ENCODE measurements at regions not wholly inside any gene's neighbourhood (a gene's known extent, or its start where the extent isn't known, plus 50 kb on each side); places are given as distances from the start of the nearest gene placed in this dataset.

DNA sequence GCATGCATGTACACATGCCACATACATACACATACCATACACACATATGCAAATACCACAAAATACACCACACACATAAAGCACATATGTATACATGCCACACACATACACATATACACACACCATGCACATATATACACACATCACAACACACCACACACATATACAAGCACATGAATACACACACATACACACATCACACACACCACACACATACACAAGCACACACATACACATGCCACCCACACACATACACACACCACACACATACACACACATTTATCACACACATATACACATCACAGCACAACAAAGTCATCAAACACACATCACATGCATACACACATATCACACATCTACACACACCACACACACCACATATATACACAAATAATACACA, 1108.5 kb downstream of the GALC start:
- H2AFZ ChIP-seq (ENCODE audit: low read depth) = no peak overlapping the region
- H3K27ac ChIP-seq = no peak overlapping the region
- no peak overlapping the region for H3K9ac ChIP-seq
- no peaks in the 10 kb centered on the region for H3K36me3 ChIP-seq (ENCODE audit: insufficient read depth)
- TF ChIP-seq, protein P1, sequence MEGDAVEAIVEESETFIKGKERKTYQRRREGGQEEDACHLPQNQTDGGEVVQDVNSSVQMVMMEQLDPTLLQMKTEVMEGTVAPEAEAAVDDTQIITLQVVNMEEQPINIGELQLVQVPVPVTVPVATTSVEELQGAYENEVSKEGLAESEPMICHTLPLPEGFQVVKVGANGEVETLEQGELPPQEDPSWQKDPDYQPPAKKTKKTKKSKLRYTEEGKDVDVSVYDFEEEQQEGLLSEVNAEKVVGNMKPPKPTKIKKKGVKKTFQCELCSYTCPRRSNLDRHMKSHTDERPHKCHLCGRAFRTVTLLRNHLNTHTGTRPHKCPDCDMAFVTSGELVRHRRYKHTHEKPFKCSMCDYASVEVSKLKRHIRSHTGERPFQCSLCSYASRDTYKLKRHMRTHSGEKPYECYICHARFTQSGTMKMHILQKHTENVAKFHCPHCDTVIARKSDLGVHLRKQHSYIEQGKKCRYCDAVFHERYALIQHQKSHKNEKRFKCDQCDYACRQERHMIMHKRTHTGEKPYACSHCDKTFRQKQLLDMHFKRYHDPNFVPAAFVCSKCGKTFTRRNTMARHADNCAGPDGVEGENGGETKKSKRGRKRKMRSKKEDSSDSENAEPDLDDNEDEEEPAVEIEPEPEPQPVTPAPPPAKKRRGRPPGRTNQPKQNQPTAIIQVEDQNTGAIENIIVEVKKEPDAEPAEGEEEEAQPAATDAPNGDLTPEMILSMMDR (conservative IDR thresholded peaks at IDR 0.05; ENCODE audit: low read depth, low read length) = no peak
- H3K79me2 ChIP-seq (ENCODE audit: insufficient read depth, low read depth) = no peaks in the 10 kb centered on the region
- no peak overlapping the region for H3K4me3 ChIP-seq (IDR thresholded peaks at IDR 0.05; ENCODE audit: insufficient read depth, low read depth, low read length)
- no peak overlapping the region for H3K4me2 ChIP-seq
- H3K4me1 ChIP-seq (ENCODE audit: low read depth, poor library complexity, severe bottlenecking) = no peaks in the 10 kb centered on the region
- no peaks in the 10 kb centered on the region for H4K20me1 ChIP-seq (ENCODE audit: insufficient read depth)
- no peaks in the 10 kb centered on the region for H3K27me3 ChIP-seq (ENCODE audit: insufficient read depth, low read depth)

DNA sequence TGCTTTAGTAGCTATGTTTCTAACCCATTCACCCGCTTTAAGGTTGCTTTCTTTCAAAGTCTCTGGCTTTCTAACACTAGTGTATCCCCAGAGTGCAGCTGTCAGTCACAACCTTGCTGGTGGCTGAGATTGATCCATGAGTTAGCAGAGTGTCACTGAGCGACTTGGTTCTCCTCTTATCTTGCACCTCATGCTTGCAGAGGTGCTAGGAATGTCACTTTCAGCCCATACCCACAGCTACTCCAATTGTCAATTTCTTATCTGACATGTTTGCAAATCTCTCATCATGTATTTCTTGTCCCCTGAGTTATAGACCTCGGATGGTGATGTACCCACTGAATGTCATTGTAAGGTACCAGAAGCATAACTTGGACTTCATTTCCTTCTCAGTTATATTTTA, 1110.2 kb downstream of the GALC start:
- no peaks in the 10 kb centered on the region for H3K36me3 ChIP-seq (ENCODE audit: insufficient read depth)
- no peaks in the 10 kb centered on the region for H3K4me1 ChIP-seq (ENCODE audit: low read depth, poor library complexity, severe bottlenecking)
- TF ChIP-seq, protein P1 (conservative IDR thresholded peaks at IDR 0.05; ENCODE audit: low read depth, low read length) = no peak
- no peak overlapping the region for H2AFZ ChIP-seq (ENCODE audit: low read depth)
- H3K79me2 ChIP-seq (ENCODE audit: insufficient read depth, low read depth) = no peaks in the 10 kb centered on the region
- no peak overlapping the region for H3K4me2 ChIP-seq
- no peak overlapping the region for H3K9ac ChIP-seq
- no peaks in the 10 kb centered on the region for H4K20me1 ChIP-seq (ENCODE audit: insufficient read depth)
- no peak overlapping the region for H3K4me3 ChIP-seq (IDR thresholded peaks at IDR 0.05; ENCODE audit: insufficient read depth, low read depth, low read length)
- H3K27me3 ChIP-seq (ENCODE audit: insufficient read depth, low read depth) = no peaks in the 10 kb centered on the region
- no peak overlapping the region for H3K27ac ChIP-seq

DNA sequence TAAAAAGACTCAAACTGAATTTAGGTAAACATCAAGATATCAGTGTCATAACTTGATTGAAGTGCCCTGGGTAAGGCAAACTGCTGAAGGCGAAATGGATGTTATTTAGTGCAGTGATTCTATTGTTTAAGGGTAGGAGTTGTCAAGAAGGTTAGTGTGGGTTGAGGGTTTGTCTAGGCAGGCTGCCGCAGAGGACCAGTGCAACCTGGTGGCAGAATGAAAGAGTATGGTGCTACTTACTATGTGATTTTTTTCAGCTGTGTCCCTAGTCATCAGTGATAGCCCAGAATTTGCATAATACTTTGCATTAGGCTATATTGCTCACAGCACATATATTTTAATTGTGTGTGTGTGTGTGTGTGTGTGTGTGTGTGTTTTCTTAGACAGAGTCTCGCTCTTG, 1127.0 kb downstream of the GALC start:
- Histone ChIP-seq H3K79me2 (ENCODE audit: insufficient read depth, low read depth) (no peaks in the 10 kb centered on the region), H3K4me1 (ENCODE audit: low read depth, poor library complexity, severe bottlenecking) (no peaks in the 10 kb centered on the region), H4K20me1 (ENCODE audit: insufficient read depth) (no peaks in the 10 kb centered on the region), H2AFZ (ENCODE audit: low read depth) (no peak overlapping the region), H3K4me3 (IDR thresholded peaks at IDR 0.05; ENCODE audit: insufficient read depth, low read depth, low read length) (no peak overlapping the region), H3K9ac (no peak overlapping the region), H3K27ac (no peak overlapping the region), H3K4me2 (no peak overlapping the region), H3K27me3 (ENCODE audit: insufficient read depth, low read depth) (no peaks in the 10 kb centered on the region), H3K36me3 (ENCODE audit: insufficient read depth) (no peaks in the 10 kb centered on the region)
- TF ChIP-seq, protein P1 (conservative IDR thresholded peaks at IDR 0.05; ENCODE audit: low read depth, low read length) = no peak

DNA sequence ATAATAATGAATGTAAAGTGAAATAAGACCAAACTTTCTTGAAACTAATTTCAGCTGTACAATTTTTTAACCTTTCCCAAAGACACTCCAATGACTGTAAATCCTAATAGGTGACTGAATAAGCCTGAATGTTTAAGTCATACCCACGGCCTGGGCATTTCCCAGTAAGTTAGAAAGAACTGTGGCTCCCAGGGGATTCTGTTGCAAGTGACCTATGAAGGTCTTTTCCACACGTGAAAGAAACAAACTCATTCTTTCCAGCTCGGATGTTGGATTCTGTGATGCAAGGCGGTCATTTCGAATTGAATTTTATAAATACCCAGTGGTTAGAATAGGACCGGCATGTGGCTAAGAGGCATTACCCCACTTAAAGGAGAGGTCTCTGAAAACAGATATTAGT, 1134.4 kb downstream of the GALC start:
- Histone ChIP-seq H3K36me3 (ENCODE audit: insufficient read depth) (no peaks in the 10 kb centered on the region), H3K4me3 (IDR thresholded peaks at IDR 0.05; ENCODE audit: insufficient read depth, low read depth, low read length) (no peak overlapping the region), H2AFZ (ENCODE audit: low read depth) (no peak overlapping the region), H3K27me3 (ENCODE audit: insufficient read depth, low read depth) (no peaks in the 10 kb centered on the region), H3K4me1 (ENCODE audit: low read depth, poor library complexity, severe bottlenecking) (no peaks in the 10 kb centered on the region), H3K79me2 (ENCODE audit: insufficient read depth, low read depth) (no peaks in the 10 kb centered on the region), H3K4me2 (no peak overlapping the region), H3K9ac (no peak overlapping the region), H3K27ac (no peak overlapping the region), H4K20me1 (ENCODE audit: insufficient read depth) (no peaks in the 10 kb centered on the region)
- TF ChIP-seq, protein P1 (conservative IDR thresholded peaks at IDR 0.05; ENCODE audit: low read depth, low read length) = no peak

DNA sequence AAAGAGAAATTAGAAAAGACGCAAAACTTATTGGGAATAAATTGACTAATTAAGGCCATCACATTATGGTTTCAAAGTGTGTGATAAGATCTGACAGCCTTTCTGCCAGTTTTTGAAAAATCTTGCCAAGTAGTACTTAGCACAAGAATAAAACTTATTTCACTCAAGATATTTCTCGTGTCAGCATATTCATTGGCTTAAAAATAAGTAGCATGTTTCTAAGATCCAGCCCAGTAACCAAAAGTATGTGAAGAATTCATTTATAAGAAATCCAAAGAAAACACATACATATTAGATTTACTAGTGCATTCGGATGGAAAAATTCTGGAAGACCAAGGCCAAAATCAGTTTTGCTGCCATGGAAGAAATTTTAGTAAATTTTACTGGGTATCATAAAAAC, 1135.0 kb downstream of the GALC start:
- Histone ChIP-seq H3K79me2 (ENCODE audit: insufficient read depth, low read depth) (no peaks in the 10 kb centered on the region), H3K4me1 (ENCODE audit: low read depth, poor library complexity, severe bottlenecking) (no peaks in the 10 kb centered on the region), H3K4me3 (IDR thresholded peaks at IDR 0.05; ENCODE audit: insufficient read depth, low read depth, low read length) (no peak overlapping the region), H3K27me3 (ENCODE audit: insufficient read depth, low read depth) (no peaks in the 10 kb centered on the region), H3K36me3 (ENCODE audit: insufficient read depth) (no peaks in the 10 kb centered on the region), H3K9ac (no peak overlapping the region), H4K20me1 (ENCODE audit: insufficient read depth) (no peaks in the 10 kb centered on the region), H3K27ac (no peak overlapping the region), H2AFZ (ENCODE audit: low read depth) (no peak overlapping the region), H3K4me2 (no peak overlapping the region)
- TF ChIP-seq, protein P1 (conservative IDR thresholded peaks at IDR 0.05; ENCODE audit: low read depth, low read length) = no peak

Measured in KMS-11 (cell line).